Rectal smooth muscle tissue (tissue), 1 donor: ENCODE measurements at regions not wholly inside any gene's neighbourhood (a gene's known extent, or its start where the extent isn't known, plus 50 kb on each side); places are given as distances from the start of the nearest gene placed in this dataset.
"Not testable (repeated sequence)": the region's sequence is repeated elsewhere in the genome, so short reads cannot be mapped to it uniquely, and the experiment has no call there.

Experiments used
- H3K27ac ChIP-seq: one replicate; pipeline ENCODE4 v1.7.0; 2013; ENCODE audit warnings: low read depth, low read length, inconsistent platforms
- H3K27me3 ChIP-seq: one replicate; pipeline ENCODE4 v1.7.0; 2013; ENCODE audit warnings: low read length; ENCODE audit not compliant: control insufficient read depth, insufficient read depth
- H3K36me3 ChIP-seq: one replicate; pipeline ENCODE4 v1.7.0; 2013; ENCODE audit warnings: low read length; ENCODE audit not compliant: control insufficient read depth, insufficient read depth
- H3K4me1 ChIP-seq: one replicate; pipeline ENCODE4 v1.7.0; 2013; ENCODE audit warnings: low read length; ENCODE audit not compliant: control insufficient read depth, insufficient read depth
- H3K4me3 ChIP-seq: one replicate; pipeline ENCODE4 v1.7.0; 2013; ENCODE audit warnings: low read length
- H3K9ac ChIP-seq: one replicate; pipeline ENCODE4 v1.7.0; 2013; ENCODE audit warnings: low read length

GRCh38 chr1:143604887-143605286, 366.9 kb downstream of the FAM72C start:
- Histone ChIP-seq H3K4me1 (no peaks in the 10 kb centered on the region), H3K27me3 (no peaks in the 10 kb centered on the region), H3K27ac (no peak overlapping the region), H3K9ac (no peak overlapping the region), H3K36me3 (no peaks in the 10 kb centered on the region), H3K4me3 (no peak overlapping the region)

DNA sequence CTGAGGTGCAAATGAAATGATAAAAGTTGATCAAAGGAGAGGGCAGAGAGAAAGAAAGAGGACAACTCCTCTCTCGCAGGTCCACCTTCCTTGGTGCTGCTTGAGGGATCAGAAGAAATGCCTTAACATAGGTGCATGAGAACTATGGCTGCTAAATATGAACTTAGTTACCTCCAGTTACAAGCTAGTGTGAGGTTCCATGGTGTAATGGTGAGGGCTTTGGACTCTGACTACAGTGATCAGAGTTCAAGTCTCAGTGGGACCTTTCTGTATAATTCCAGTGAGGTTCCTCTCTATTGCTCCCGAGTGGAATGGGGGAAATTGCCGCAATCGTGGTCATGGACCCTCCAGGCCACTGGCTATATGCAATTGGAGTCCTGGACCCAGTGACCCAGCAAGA, 387.3 kb downstream of the FAM72C start:
- H3K9ac ChIP-seq, result no peak overlapping the region
- no peak overlapping the region for H3K27ac ChIP-seq
- no peaks in the 10 kb centered on the region for H3K4me1 ChIP-seq
- H3K27me3 ChIP-seq, result no peaks in the 10 kb centered on the region
- no peak overlapping the region for H3K4me3 ChIP-seq
- no peaks in the 10 kb centered on the region for H3K36me3 ChIP-seq

- Histone ChIP-seq H3K4me1 (no peaks in the 10 kb centered on the region), H3K27me3 (no peaks in the 10 kb centered on the region), H3K4me3 (no peak overlapping the region), H3K36me3 (no peaks in the 10 kb centered on the region), H3K27ac (no peak overlapping the region), H3K9ac (no peak overlapping the region)
These were observed 396.8 kb downstream of the FAM72C start for GRCh38 chr1:143574891-143575520.

- not testable (repeated sequence) for H3K27me3 ChIP-seq, H3K36me3 ChIP-seq, H3K4me1 ChIP-seq, H3K9ac ChIP-seq, H3K27ac ChIP-seq, H3K4me3 ChIP-seq
These were observed 399.1 kb downstream of the FAM72C start for GRCh38 chr1:143572661-143573060.

DNA sequence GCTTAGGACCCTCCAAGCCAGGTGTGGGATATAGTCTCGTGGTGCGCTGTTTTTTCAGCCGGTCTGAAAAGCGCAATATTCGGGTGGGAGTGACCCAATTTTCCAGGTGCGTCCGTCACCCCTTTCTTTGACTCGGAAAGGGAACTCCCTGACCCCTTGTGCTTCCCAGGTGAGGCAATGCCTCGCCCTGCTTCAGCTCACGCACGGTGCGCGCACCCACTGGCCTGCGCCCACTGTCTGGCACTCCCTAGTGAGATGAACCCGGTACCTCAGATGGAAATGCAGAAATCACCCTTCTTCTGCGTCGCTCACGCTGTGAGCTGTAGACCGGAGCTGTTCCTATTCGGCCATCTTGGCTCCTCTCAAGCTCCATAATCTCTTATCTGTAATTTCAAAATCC, 408.0 kb downstream of the FAM72C start:
- H3K27ac ChIP-seq, H3K4me1 ChIP-seq, H3K4me3 ChIP-seq, H3K9ac ChIP-seq, H3K36me3 ChIP-seq, H3K27me3 ChIP-seq: not testable (repeated sequence)

- no peaks in the 10 kb centered on the region for H3K4me1 ChIP-seq
- H3K9ac ChIP-seq, result no peak overlapping the region
- H3K27ac ChIP-seq, result no peak overlapping the region
- H3K4me3 ChIP-seq, result no peak overlapping the region
- H3K36me3 ChIP-seq, result no peaks in the 10 kb centered on the region
- no peaks in the 10 kb centered on the region for H3K27me3 ChIP-seq
These were observed 418.2 kb downstream of the FAM72C start for GRCh38 chr1:143553627-143554026.

GRCh38 chr1:143504703-143505102, 467.1 kb downstream of the FAM72C start:
- not testable (repeated sequence) for H3K4me1 ChIP-seq, H3K36me3 ChIP-seq, H3K27me3 ChIP-seq, H3K4me3 ChIP-seq, H3K27ac ChIP-seq, H3K9ac ChIP-seq

DNA sequence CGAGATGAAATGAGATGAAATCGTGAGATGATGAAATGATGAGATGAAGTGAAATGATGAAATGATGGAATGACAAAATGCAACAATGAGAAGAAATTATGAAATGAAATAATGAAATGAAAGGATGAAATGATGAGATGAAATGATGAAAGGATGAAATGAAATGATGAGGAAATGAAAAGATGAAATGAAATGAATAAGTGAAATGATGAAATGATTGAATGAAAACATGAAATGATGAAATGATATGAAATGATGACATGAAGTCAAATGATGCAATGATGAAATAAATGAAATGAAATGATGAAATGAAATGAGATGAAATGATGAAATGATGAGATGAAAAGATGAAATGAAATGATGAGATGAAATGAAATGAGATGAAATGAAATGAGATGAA, 467.7 kb downstream of the FAM72C start:
- not testable (repeated sequence) for H3K4me1 ChIP-seq, H3K9ac ChIP-seq, H3K27ac ChIP-seq, H3K4me3 ChIP-seq, H3K27me3 ChIP-seq, H3K36me3 ChIP-seq

GRCh38 chr1:143503048-143503447, 468.7 kb downstream of the FAM72C start:
- H3K27ac ChIP-seq, H3K4me1 ChIP-seq, H3K27me3 ChIP-seq, H3K9ac ChIP-seq, H3K36me3 ChIP-seq, H3K4me3 ChIP-seq: not testable (repeated sequence)

DNA sequence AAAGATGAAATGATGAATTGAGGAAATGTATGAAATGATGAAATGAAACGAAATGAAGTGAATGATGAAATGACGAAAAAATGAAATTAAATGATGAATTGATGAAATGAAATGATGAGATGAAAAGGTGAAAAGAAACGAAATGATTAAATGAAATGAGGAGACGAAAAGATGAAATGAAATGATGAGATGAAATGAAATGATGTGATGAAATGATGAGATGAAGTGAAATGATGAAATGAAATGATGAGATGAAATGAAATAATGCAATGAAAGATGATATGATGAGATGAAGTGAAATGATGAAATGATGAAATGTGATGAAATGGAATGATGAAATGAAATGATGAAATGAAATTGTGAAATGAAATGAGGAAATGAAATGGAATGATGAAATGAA, 469.7 kb downstream of the FAM72C start:
- not testable (repeated sequence) for H3K27me3 ChIP-seq, H3K36me3 ChIP-seq, H3K4me1 ChIP-seq, H3K4me3 ChIP-seq, H3K9ac ChIP-seq, H3K27ac ChIP-seq

DNA sequence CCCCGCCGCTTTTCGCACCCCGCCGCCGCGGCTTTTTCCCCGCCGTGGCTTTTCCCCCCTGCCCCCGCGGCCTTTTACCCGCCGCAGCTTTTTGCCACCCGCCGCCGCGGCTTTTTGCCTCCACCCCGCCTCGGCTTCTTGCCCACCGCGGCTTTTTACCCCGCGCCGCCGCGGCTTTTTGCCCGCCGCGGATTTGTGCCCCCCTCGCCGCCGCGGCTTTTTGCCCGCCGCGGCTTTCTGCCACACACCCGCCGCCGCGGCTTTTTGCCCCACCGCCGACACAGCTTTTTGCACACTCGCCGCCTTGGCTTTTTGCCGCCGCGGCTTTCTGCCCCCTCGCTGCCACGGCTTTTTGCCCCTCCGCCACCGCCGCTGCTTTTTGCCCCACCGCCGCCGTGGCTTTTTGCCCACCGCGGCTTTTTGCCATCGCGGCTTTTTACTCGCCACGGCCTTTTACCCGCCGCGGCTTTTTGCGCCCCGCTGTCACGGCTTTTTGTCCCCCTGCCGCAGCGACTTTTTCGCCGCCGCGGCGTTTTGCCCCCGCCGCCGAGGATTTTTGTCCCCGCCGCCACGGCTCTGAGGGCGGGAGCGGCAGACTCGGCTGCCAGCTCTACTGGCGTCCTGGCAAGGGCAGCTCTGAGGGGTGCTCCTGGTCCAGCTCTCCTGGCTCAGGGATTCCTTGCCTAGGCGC, 473.6 kb downstream of the FAM72C start:
- H3K4me3 ChIP-seq, H3K9ac ChIP-seq, H3K36me3 ChIP-seq, H3K27me3 ChIP-seq, H3K27ac ChIP-seq, H3K4me1 ChIP-seq: not testable (repeated sequence)

- Histone ChIP-seq H3K4me1 (no peaks in the 10 kb centered on the region), H3K9ac (no peak overlapping the region)
These were observed 474.4 kb downstream of the FAM72C start for GRCh38 chr1:143497374-143497747.

More at GRCh38 chr1:143497374-143497747, 474.4 kb downstream of the FAM72C start:
- no peaks in the 10 kb centered on the region for H3K36me3 ChIP-seq
- no peak overlapping the region for H3K27ac ChIP-seq
- no peaks in the 10 kb centered on the region for H3K27me3 ChIP-seq
- H3K4me3 ChIP-seq, result no peak overlapping the region
